ENCODE measurements at regions not wholly inside any gene's neighbourhood (a gene's known extent, or its start where the extent isn't known, plus 50 kb on each side); places are given as distances from the start of the nearest gene placed in this dataset.
A peak's percentile ranks its signal among the peaks of the same experiment; 100 is the strongest.

- no peak for DNase-seq
Observed at GRCh38 chr3:107992976-107993684, 97.7 kb downstream of the CD47 start.

- no peak for DNase-seq
Observed at GRCh38 chr3:107990926-107991325, 99.9 kb downstream of the CD47 start.

DNA sequence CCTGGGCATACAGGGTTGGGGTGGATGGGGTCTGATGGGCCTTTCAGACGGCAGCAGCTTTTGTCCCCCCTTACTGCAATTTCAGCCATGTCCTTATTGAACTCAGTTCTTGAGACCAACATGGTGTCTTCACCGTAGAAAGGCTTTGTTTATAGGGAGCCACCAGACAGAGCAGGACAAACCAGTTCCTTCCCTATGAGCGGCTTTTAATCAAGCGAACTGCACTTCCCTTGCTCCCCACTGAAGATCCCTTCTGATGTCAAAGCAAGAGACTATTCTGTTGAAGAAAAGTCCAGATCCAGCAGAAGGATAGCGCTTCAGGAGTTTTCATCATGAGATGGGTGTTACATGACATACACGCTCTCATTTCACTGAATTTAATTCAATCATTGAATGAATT is 100.4 kb downstream of the CD47 start:
- no peak for DNase-seq

DNA sequence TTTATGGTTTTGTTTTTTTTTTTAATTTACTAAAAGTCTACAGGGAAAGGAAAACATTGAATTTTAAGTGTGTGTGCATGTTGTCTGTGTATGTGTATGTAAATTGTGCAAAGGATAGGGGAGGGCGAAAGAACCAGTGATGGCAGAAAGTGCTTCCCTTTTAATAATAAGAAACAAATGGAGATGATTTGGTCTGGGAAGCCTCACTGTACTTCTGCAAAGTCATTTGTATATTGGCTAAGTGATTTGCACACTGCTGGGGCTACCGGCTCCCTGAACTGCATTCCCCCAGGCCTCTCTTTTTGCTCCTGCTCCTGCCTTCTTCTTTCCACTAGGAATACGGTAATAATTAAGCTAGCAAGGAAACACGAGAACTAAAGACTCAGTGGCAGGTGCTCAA is 101.2 kb downstream of the CD47 start:
- no peak for DNase-seq

DNA sequence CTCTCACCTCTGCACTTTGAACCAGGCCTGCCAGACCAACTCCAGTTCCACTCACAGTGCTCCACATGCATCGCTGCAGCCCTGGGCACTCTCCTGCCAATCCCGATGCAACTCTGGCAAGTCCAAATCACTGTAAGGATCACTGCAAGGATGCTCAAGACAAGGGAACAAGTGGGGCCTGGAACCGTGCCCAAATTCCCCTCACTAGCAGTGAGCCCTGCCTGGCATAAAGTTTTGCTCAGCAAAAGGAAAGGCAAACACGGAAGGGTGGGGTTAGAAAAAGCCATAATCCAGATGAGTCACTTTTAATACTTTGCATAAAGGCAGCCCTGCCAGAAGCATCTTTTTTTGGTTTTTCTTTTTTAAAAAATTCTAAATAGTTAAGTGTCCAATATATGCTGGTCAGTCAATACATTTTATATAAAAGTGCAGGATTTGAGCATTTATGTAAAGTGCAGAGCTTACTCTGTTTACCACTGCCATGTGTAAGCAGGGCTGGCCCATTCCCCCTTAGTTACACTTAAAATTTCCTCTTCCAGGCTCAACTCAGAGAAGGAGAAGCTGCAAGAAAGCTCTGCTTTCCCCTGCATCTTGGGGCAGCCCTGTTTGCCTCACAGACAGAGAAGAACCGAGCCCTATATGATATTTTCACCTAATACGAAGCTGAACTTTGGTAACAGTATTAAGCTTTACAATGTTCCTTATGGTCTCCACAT is 102.2 kb downstream of the CD47 start:
- peak; percentile 25 for DNase-seq

DNA sequence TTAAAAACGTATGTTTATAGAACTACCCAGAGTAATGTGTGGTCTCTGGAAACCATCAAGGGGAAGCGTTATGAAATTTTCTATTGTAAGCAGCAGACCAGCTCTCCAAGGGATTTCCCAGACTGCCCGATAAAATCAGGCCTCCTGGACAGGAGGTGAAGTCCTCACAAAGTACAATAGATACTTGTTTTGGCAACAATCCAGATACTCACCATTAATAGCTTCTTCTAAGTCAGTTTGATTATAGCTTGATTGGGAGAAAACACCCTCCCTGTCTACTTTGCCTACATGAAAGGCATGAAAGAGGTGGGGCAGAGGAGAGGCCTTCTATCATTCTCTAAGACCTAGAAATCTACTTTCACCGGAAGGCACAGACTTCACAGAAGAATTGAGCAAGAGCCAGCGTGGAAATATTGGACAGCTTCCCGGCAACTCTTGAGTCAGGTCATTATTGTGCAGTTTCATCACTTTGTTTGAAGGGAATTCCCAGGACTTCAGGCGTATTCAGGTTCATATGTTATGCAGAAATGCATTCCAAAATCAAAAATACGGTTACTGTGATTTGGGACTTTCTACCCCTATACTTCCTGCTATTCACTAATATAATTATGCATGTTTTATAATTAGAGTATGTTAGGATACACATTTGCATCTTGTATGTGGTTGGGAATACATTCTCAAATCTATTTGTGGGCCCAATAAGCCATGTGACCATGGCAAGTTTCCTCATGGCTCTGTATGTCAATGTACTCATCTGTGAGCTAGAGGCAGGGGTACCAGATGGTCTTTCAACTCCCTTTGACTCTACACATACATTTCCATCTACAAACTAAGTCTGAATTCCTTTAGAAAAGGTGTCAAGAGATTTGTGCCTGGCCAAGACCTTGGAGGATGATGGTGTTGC is 103.5 kb downstream of the CD47 start:
- no peak for DNase-seq

- DNase-seq: no peak
Observed at GRCh38 chr3:107986505-107986904, 104.3 kb downstream of the CD47 start.

- DNase-seq: peak; percentile 44
Observed at GRCh38 chr3:107985496-107985895, 105.3 kb downstream of the CD47 start.

DNA sequence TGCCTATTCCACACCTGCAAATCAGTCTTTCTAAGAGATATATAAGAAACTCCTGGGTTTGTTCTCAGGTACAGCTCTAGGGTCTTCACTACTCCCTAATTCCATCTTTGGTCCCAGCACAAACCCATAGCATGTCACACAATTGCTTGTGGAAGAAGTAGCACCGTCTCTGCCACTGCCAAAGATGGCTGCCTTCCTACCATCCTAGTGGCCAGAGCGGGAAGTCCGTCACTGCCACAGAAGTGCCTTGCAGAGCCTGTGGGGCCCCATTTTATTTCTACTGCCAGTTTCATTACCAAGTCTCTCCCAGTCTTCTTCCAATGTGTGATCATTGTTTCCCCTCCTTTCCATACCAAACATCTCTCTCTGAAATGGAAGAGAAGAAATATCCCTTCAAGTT is 107.6 kb downstream of the CD47 start:
- DNase-seq: no peak

- no peak for DNase-seq
Observed at GRCh38 chr3:107982165-107982564, 108.7 kb downstream of the CD47 start.

DNA sequence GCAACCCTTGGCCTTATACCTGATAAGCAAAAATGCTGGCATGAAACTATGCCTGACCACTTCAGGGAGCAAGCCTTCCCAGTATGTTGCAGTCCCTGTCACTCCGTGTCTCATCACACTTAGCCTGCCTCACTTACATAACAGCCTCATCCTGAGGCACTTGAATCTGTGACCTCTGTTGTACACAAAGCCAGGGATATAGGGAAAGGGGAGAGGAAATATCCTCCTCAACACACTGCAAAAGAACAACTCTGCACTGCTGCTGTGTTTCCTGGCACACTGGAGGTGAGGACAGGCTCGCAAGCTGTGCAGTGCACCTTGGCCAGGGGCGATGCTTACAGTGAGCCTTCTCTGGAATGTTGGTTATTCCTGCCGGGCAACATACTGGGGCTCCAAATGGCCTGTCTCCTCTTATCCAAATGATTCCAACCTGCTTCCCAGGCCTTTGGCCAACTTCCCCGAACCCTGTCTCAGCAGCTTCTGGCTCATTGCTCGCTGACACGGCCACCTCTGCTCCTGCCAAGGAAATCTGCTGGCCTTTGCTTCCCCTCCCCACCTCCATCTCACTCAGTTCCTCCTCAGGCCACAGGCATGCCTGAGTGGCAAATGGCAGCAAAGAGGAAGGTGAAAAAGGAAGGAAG is 109.2 kb downstream of the CD47 start:
- no peak for DNase-seq

DNA sequence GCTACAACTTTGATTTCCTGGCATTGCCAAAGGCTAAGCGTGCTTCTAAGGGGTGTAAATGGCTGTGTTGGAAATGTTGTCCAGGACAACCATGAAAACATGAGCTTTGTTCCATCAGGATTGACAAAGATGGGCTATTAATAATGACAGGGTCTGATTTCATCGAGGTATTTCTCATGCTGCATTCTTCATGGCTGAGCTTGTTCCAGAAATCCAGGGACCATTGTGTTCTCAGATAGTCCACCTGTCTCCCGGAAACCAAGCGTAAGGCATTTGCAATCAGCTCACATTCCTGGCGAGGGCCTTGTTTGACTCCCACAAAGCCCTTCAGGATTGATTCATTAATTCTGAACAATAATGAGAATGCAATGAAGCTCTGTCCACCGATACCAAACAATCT is 111.3 kb downstream of the CD47 start:
- no peak for DNase-seq

DNA sequence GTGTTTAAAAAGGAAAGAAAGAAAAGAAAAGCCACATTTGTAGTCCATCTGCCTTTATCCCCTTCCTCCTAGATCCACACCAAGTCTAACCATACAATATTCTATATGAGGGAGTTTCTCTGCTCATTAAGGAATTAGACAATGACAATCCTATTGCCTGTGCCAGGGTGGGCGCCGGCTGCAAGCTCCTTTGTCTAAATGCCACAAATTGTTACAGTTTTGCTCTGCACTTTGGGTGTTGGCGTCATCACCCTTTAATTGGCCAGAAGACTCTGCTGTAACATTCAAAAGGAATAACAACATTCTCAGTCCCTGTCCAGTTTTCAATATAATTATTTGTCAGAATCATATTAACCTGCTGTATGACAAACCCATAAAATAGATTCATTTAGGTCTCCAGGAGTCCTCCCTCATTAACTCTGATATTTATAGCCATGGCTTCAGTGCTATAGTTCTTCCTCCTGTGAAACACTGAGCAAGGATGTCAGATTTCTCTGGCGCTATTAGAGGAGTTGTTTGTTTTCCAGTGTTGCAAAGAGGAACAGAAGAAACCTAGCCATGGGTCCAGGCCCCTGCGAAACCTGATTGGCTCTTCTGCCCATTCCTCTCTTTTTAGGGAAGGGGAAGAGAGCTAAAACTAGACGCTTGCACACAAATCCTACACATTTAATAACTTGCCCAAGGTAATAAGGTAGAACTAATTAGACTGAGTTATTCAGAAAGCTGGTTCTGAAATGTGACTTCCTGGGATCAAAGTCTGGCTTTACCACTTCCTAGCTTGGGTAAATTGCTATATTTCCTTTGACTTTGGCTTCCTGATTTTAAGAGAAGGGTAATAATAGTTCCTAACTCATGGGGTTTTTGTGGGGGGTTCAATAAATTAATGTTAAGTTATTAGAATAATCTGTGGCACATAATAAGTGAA is 112.4 kb downstream of the CD47 start:
- peak; percentile 31 for DNase-seq

- DNase-seq: no peak
Observed at GRCh38 chr3:107977221-107978130, 113.4 kb downstream of the CD47 start.

DNA sequence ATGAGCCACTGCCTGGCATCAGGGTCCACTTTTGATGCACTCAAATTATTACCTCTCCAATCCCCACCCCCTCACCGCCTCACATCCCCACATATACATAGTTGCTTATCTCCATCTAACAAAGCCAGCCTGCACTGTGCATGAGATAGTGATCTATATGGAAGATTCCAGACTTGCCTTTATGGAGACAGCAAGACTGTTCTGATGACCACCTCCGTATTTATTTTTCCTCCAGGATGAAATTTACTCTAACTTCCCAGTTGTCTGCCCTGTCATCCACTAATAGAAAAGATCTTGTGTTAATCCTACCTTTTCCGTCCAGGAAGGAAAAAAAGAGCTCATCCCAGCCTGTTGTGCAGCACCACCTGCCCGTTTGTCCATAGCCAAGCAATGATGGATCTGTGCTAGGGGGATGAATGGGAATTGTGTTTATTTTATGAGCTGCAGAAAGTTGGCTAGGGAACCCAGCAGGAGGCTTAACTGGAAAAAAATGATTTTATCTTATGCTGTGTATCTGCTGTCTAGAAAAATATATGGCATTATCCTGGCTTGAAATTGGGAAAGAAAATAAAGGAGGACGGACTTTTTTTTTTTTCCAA is 114.5 kb downstream of the CD47 start:
- no peak for DNase-seq

- DNase-seq: peak; percentile 23
Observed at GRCh38 chr3:107975529-107976201, 115.2 kb downstream of the CD47 start.

- no peak for DNase-seq
Observed at GRCh38 chr3:107973961-107974360, 116.9 kb downstream of the CD47 start.

DNA sequence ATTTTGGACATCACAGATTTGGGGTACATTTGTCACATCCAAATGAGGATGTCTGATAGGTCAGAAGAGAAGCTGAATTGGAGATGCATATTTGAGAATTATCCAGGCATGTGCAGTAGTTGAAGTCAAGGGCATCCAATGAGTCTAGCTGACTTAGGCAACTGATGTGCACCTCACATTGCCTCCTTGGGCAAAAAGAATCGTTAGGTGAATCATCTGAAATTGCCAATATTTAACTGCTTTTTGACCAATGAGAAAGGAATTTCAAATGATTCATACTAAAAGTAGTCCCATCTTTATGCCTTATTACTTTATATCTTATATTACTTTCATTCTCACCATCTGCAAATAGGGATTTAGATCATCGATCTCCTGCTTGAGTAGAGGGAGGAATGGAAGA is 117.7 kb downstream of the CD47 start:
- DNase-seq: no peak

- no peak for DNase-seq
Observed at GRCh38 chr3:107970993-107971580, 119.7 kb downstream of the CD47 start.
